Peyer's patch (tissue), 4 donors: ENCODE measurements at regions not wholly inside any gene's neighbourhood (a gene's known extent, or its start where the extent isn't known, plus 50 kb on each side); places are given as distances from the start of the nearest gene placed in this dataset.

Experiments
- DNase-seq, 3 donors: peaks; one replicate each; pipeline ENCODE4 v3.0.0-alpha.2; 2017 to 2019
- H3K27ac ChIP-seq, 4 donors: fragments of 200-600 bp; sonication (generic); one replicate each; pipeline ENCODE4 v1.5.1; 2016 to 2019
- H3K27me3 ChIP-seq, 2 donors: fragments of 200-600 bp; sonication (generic); one replicate each; pipeline ENCODE4 v1.5.1; 2019
- H3K36me3 ChIP-seq, 3 donors: fragments of 200-600 bp; sonication (generic); one replicate each; pipeline ENCODE4 v1.5.1; 2016 to 2019
- H3K4me1 ChIP-seq, 4 donors: fragments of 200-600 bp; sonication (generic); one replicate each; pipeline ENCODE4 v1.5.1; 2016 to 2019
- H3K4me3 ChIP-seq, 4 donors: fragments of 200-600 bp; sonication (generic); 1 replicate in 3 of 4; 2 replicates in 1 of 4; pipeline ENCODE4 v1.5.1; 2016 to 2019; ENCODE audit warnings: mild to moderate bottlenecking in 1 of 4
- H3K9me3 ChIP-seq, 4 donors: fragments of 200-600 bp; sonication (generic); one replicate each; pipeline ENCODE4 v1.5.1; 2016 to 2019; ENCODE audit warnings: mild to moderate bottlenecking in 1 of 4
- POLR2A ChIP-seq, 2 donors: fragments of 450-650 bp; IDR thresholded peaks; one replicate each; pipeline ENCODE4 v1.5.1; 2017; ENCODE audit warnings: antibody characterized with exemption in 2 of 2, mild to moderate bottlenecking in 2 of 2, moderate library complexity in 2 of 2
- TF ChIP-seq, protein P1 (sequence below), 6 experiments: fragments of 450-650 bp in 4 of 6; fragments of 200-600 bp in 2 of 6; sonication (generic) in 1 of 6; IDR thresholded peaks; one replicate each; pipeline ENCODE4 v1.5.1; 2017 to 2019; ENCODE audit warnings: antibody characterized with exemption in 6 of 6, mild to moderate bottlenecking in 3 of 6, moderate library complexity in 1 of 6

- H3K36me3 ChIP-seq = no peaks in the 10 kb centered on the region
- H3K9me3 ChIP-seq = no peaks in the 10 kb centered on the region
- TF ChIP-seq, protein P1, sequence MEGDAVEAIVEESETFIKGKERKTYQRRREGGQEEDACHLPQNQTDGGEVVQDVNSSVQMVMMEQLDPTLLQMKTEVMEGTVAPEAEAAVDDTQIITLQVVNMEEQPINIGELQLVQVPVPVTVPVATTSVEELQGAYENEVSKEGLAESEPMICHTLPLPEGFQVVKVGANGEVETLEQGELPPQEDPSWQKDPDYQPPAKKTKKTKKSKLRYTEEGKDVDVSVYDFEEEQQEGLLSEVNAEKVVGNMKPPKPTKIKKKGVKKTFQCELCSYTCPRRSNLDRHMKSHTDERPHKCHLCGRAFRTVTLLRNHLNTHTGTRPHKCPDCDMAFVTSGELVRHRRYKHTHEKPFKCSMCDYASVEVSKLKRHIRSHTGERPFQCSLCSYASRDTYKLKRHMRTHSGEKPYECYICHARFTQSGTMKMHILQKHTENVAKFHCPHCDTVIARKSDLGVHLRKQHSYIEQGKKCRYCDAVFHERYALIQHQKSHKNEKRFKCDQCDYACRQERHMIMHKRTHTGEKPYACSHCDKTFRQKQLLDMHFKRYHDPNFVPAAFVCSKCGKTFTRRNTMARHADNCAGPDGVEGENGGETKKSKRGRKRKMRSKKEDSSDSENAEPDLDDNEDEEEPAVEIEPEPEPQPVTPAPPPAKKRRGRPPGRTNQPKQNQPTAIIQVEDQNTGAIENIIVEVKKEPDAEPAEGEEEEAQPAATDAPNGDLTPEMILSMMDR (IDR thresholded peaks at IDR 0.05) = no peak
- TF ChIP-seq POLR2A (IDR thresholded peaks at IDR 0.05) = no peak
- no peaks in the 10 kb centered on the region for H3K27me3 ChIP-seq
- H3K4me3 ChIP-seq = no peak overlapping the region
- no peaks in the 10 kb centered on the region for H3K4me1 ChIP-seq
- H3K27ac ChIP-seq = no peak overlapping the region
- DNase-seq = no peak
These were observed 713.1 kb downstream of the HDGFL1 start for GRCh38 chr6:23282252-23283021.

DNA sequence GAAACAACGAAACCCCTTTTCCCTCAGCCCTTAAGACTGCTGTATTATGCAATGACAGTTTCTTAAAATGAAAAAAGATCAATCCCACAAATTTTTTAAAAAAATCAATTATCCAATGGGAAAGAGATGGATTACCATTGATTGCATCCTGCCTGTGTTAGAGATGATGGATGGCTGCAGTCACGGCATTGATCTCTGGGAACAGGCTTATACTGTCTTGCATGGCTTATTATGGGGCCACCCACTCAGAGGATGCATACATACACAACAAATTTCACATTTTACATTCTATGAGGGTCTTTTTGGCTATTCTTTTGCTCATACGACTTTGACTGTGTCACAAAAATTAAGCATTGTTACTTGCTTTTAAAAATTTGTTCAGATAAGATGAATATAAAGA is 724.3 kb downstream of the HDGFL1 start:
- no peaks in the 10 kb centered on the region for H3K36me3 ChIP-seq
- no peak overlapping the region for H3K27ac ChIP-seq
- no peak for TF ChIP-seq POLR2A (IDR thresholded peaks at IDR 0.05)
- TF ChIP-seq, protein P1 (IDR thresholded peaks at IDR 0.05) = no peak
- no peak for DNase-seq
- no peaks in the 10 kb centered on the region for H3K27me3 ChIP-seq
- H3K4me1 ChIP-seq = no peaks in the 10 kb centered on the region
- H3K4me3 ChIP-seq = no peak overlapping the region
- no peaks in the 10 kb centered on the region for H3K9me3 ChIP-seq

- TF ChIP-seq POLR2A (IDR thresholded peaks at IDR 0.05) = no peak
- TF ChIP-seq, protein P1 (IDR thresholded peaks at IDR 0.05) = no peak
- Histone ChIP-seq H3K4me1 (no peaks in the 10 kb centered on the region), H3K9me3 (no peaks in the 10 kb centered on the region), H3K27ac (no peak overlapping the region), H3K36me3 (no peaks in the 10 kb centered on the region), H3K4me3 (no peak overlapping the region), H3K27me3 (no peaks in the 10 kb centered on the region)
- DNase-seq = no peak
These were observed 732.2 kb downstream of the HDGFL1 start for GRCh38 chr6:23301556-23301955.

GRCh38 chr6:23302514-23302913 is 733.1 kb downstream of the HDGFL1 start:
- no peaks in the 10 kb centered on the region for H3K36me3 ChIP-seq
- TF ChIP-seq POLR2A (IDR thresholded peaks at IDR 0.05) = no peak
- TF ChIP-seq, protein P1 (IDR thresholded peaks at IDR 0.05) = no peak
- no peaks in the 10 kb centered on the region for H3K9me3 ChIP-seq
- no peak overlapping the region for H3K27ac ChIP-seq
- DNase-seq = no peak
- H3K4me3 ChIP-seq = no peak overlapping the region
- no peaks in the 10 kb centered on the region for H3K4me1 ChIP-seq
- no peaks in the 10 kb centered on the region for H3K27me3 ChIP-seq

DNA sequence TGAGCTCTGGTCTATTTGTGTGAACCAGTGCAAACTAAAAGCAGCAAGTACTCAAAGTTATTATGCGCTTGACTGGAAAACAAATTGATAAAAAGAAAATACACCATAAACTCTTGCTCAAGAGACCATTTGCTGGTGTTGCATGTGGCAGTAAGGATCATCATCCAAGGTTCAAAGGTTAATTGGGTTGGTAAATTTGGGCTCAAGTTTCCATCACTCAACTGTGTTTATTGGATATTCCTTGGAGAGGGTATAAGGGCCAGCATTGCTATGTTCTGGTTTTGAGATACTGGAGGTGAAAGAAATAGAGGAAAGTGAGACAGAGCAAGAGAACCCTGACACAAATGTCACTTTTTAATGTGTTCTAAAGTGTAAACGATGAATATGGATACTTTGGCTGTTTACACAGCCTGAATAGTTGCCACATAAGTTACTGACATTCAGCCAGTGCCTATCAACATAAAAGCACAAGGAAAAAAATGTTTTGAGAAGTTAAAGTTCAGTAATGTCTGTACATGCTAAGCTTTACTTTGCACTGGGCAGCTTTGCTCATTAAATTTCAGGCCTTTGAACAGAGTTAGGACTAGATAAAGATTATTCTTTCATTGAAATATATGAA is 736.1 kb downstream of the HDGFL1 start:
- DNase-seq = no peak
- no peaks in the 10 kb centered on the region for H3K27me3 ChIP-seq
- no peaks in the 10 kb centered on the region for H3K36me3 ChIP-seq
- H3K4me1 ChIP-seq = no peaks in the 10 kb centered on the region
- TF ChIP-seq, protein P1 (IDR thresholded peaks at IDR 0.05) = no peak
- no peak for TF ChIP-seq POLR2A (IDR thresholded peaks at IDR 0.05)
- no peak overlapping the region for H3K4me3 ChIP-seq
- no peak overlapping the region for H3K27ac ChIP-seq
- no peaks in the 10 kb centered on the region for H3K9me3 ChIP-seq
